BJ (cell line): ENCODE measurements at regions not wholly inside any gene's neighbourhood (a gene's known extent, or its start where the extent isn't known, plus 50 kb on each side); places are given as distances from the start of the nearest gene placed in this dataset.

Source experiments
- CTCF ChIA-PET: fragments of 350-600 bp; formaldehyde crosslinking; extraction: SDS; loops from one replicate; lab custom pipeline; 2021; ENCODE audit warnings: antibody characterized with exemption, inconsistent platforms; lab: Yijun Ruan, JAX
- POLR2A ChIA-PET: fragments of 300-600 bp; sonication (Branson Sonifier 250); formaldehyde crosslinking; extraction: SDS; loops from one replicate; lab custom pipeline; 2021; ENCODE audit warnings: antibody characterized with exemption; lab: Charles Lee
- DNase-seq: peaks from one replicate; pipeline ENCODE4 v3.0.0-alpha.2; 2011; ENCODE audit warnings: low read depth
- H3K27me3 ChIP-seq: 2 replicates; pipeline ENCODE4 v1.6.0; 2011; ENCODE audit warnings: low read length; ENCODE audit not compliant: control insufficient read depth, insufficient read depth
- H3K36me3 ChIP-seq: 2 replicates; pipeline ENCODE4 v1.5.1; 2011; ENCODE audit warnings: low read length; ENCODE audit not compliant: control insufficient read depth, insufficient read depth
- H3K4me3 ChIP-seq: 2 replicates; pipeline ENCODE4 v1.5.1; 2011; ENCODE audit warnings: low read depth, mild to moderate bottlenecking, control low read depth, low read length
- CTCF ChIP-seq: IDR thresholded peaks from 2 replicates; pipeline ENCODE4 v1.5.1; 2011; ENCODE audit warnings: low read depth, mild to moderate bottlenecking, control low read depth, inconsistent platforms, low read length, moderate library complexity; ENCODE audit not compliant: insufficient read depth

GRCh38 chr9:90044710-90045151, 439.9 kb downstream of the GADD45G start:
- DNase-seq = peak; percentile 12
- Histone ChIP-seq H3K27me3 (no peaks in the 10 kb centered on the region), H3K4me3 (no peak overlapping the region), H3K36me3 (no peaks in the 10 kb centered on the region)
- CTCF ChIA-PET = interaction anchor here (1.1 kb wide), 1 partner anchor 11 kb away, joined by 3 read pairs; no protein-coding TSS in a partner anchor
- no peak for TF ChIP-seq CTCF
- POLR2A ChIA-PET = no interaction called here

GRCh38 chr9:90046317-90046861, 441.6 kb downstream of the GADD45G start:
- CTCF ChIA-PET = no interaction called here
- DNase-seq = no peak
- POLR2A ChIA-PET = no interaction called here
- no peak for TF ChIP-seq CTCF
- no peaks in the 10 kb centered on the region for H3K27me3 ChIP-seq
- H3K4me3 ChIP-seq = no peak overlapping the region
- no peaks in the 10 kb centered on the region for H3K36me3 ChIP-seq

GRCh38 chr9:90047828-90048227, 443.0 kb downstream of the GADD45G start:
- no peaks in the 10 kb centered on the region for H3K27me3 ChIP-seq
- DNase-seq = no peak
- no peak for TF ChIP-seq CTCF
- no peak overlapping the region for H3K4me3 ChIP-seq
- no peaks in the 10 kb centered on the region for H3K36me3 ChIP-seq
- ChIA-PET CTCF (interaction anchor here (1.1 kb wide), 1 partner anchor 52 kb away, joined by 3 read pairs; no protein-coding TSS in a partner anchor), POLR2A (interaction anchor here (0.6 kb wide), 1 partner anchor 421 kb away, joined by 5 read pairs; no protein-coding TSS in a partner anchor)

- POLR2A ChIA-PET = no interaction called here
- Histone ChIP-seq H3K27me3 (no peaks in the 10 kb centered on the region), H3K4me3 (no peak overlapping the region), H3K36me3 (no peaks in the 10 kb centered on the region)
- CTCF ChIA-PET = interaction anchor here (0.8 to 1.2 kb wide), 2 partner anchors 11 to 19 kb away, joined by 3 read pairs; no protein-coding TSS in a partner anchor
- no peak for DNase-seq
- TF ChIP-seq CTCF = no peak
These were observed 447.6 kb downstream of the GADD45G start for GRCh38 chr9:90052366-90052765.

GRCh38 chr9:90053027-90053426, 448.2 kb downstream of the GADD45G start:
- Histone ChIP-seq H3K36me3 (no peaks in the 10 kb centered on the region), H3K27me3 (no peaks in the 10 kb centered on the region), H3K4me3 (no peak overlapping the region)
- POLR2A ChIA-PET = no interaction called here
- TF ChIP-seq CTCF = no peak
- no peak for DNase-seq
- CTCF ChIA-PET = interaction anchor here (0.8 to 1.2 kb wide), 2 partner anchors 11 to 19 kb away, joined by 3 read pairs; no protein-coding TSS in a partner anchor
